OCI-LY7 (cell line): ENCODE measurements at regions not wholly inside any gene's neighbourhood (a gene's known extent, or its start where the extent isn't known, plus 50 kb on each side); places are given as distances from the start of the nearest gene placed in this dataset.

Experiments used
- CTCF ChIP-seq: fragments of 200-600 bp; sonication (generic); conservative IDR thresholded peaks from 2 replicates; pipeline ENCODE4 v1.5.1; 2014; ENCODE audit warnings: mild to moderate bottlenecking, antibody characterized with exemption, low read length, moderate library complexity, mixed read lengths
- EZH2phosphoT487 ChIP-seq: fragments of 200-600 bp; sonication (generic); IDR thresholded peaks from 2 replicates; pipeline ENCODE4 v1.6.1; 2018; ENCODE audit warnings: low read depth, borderline replicate concordance, mild to moderate bottlenecking, mixed run types, antibody characterized with exemption, low read length, moderate library complexity, mixed read lengths

- no peak for TF ChIP-seq CTCF
- no peak for TF ChIP-seq EZH2phosphoT487
Observed at GRCh38 chr1:4121834-4122512, 221.9 kb upstream of the C1orf174 start.
